Neuronal stem cell (in vitro differentiated cells): ENCODE measurements at regions not wholly inside any gene's neighbourhood (a gene's known extent, or its start where the extent isn't known, plus 50 kb on each side); places are given as distances from the start of the nearest gene placed in this dataset.

Experiments
- DNase-seq: peaks from one replicate; pipeline ENCODE4 v3.0.0-alpha.2; 2013; ENCODE audit warnings: low spot score
- H2AFZ ChIP-seq: one replicate; pipeline ENCODE4 v1.6.1; 2013; ENCODE audit warnings: mild to moderate bottlenecking, low read length, inconsistent platforms
- H2AK5ac ChIP-seq: 2 replicates; pipeline ENCODE4 v1.6.1; 2013; ENCODE audit warnings: low read depth, mild to moderate bottlenecking, inconsistent platforms, low read length, moderate library complexity, mixed read lengths
- H2BK120ac ChIP-seq: 2 replicates; pipeline ENCODE4 v1.6.1; 2013; ENCODE audit warnings: low read depth, mild to moderate bottlenecking, inconsistent platforms, low read length, moderate library complexity, mixed read lengths
- H2BK12ac ChIP-seq: one replicate; pipeline ENCODE4 v1.6.1; 2013; ENCODE audit warnings: low read length, inconsistent platforms
- H2BK15ac ChIP-seq: 2 replicates; pipeline ENCODE4 v1.6.1; 2013; ENCODE audit warnings: mild to moderate bottlenecking, low read length, inconsistent platforms, mixed read lengths
- H2BK5ac ChIP-seq: one replicate; pipeline ENCODE4 v1.6.1; 2013; ENCODE audit warnings: inconsistent platforms, mild to moderate bottlenecking, low read length, moderate library complexity
- H3K14ac ChIP-seq: one replicate; pipeline ENCODE4 v1.6.1; 2013; ENCODE audit warnings: low read length, inconsistent platforms
- H3K18ac ChIP-seq: 2 replicates; pipeline ENCODE4 v1.6.1; 2013; ENCODE audit warnings: low read length, inconsistent platforms
- H3K23ac ChIP-seq: 2 replicates; pipeline ENCODE4 v1.6.1; 2013; ENCODE audit warnings: low read depth, mild to moderate bottlenecking, mixed read lengths, low read length, inconsistent platforms; ENCODE audit not compliant: poor library complexity
- H3K27ac ChIP-seq: replicated peaks from 3 replicates; pipeline ENCODE4 v1.5.1; 2013; ENCODE audit warnings: low read length, inconsistent platforms
- H3K27me3 ChIP-seq, 3 experiments: 2 replicates each; pipeline ENCODE4 v1.6.1; 2013; ENCODE audit warnings: low read length in 3 of 3, mild to moderate bottlenecking in 2 of 3, inconsistent platforms in 1 of 3, low read depth in 1 of 3, mixed read lengths in 1 of 3, moderate library complexity in 1 of 3; ENCODE audit not compliant: control insufficient read depth in 3 of 3, insufficient read depth in 3 of 3
- H3K36me3 ChIP-seq, 2 donors: replicated peaks in 1 of 2; 2 replicates each; pipeline ENCODE4 v1.6.1; 2013; ENCODE audit warnings: low read length in 2 of 2; ENCODE audit not compliant: control insufficient read depth in 2 of 2, insufficient read depth in 2 of 2
- H3K4ac ChIP-seq: 2 replicates; pipeline ENCODE4 v1.6.1; 2013; ENCODE audit warnings: inconsistent platforms, mild to moderate bottlenecking, low read length, moderate library complexity
- H3K4me1 ChIP-seq, 2 donors: 1 replicate in 1 of 2; 2 replicates in 1 of 2; pipeline ENCODE4 v1.6.1; 2013; ENCODE audit warnings: low read length in 2 of 2, low read depth in 1 of 2; ENCODE audit not compliant: control insufficient read depth in 2 of 2, insufficient read depth in 1 of 2
- H3K4me2 ChIP-seq: one replicate; pipeline ENCODE4 v1.6.1; 2013; ENCODE audit warnings: mild to moderate bottlenecking, low read length, inconsistent platforms; ENCODE audit not compliant: insufficient read depth, poor library complexity, severe bottlenecking
- H3K4me3 ChIP-seq, 2 donors: 2 replicates each; pipeline ENCODE4 v1.5.1; 2013; ENCODE audit warnings: low read length in 2 of 2, mild to moderate bottlenecking in 2 of 2, inconsistent platforms in 1 of 2, moderate library complexity in 1 of 2
- H3K79me1 ChIP-seq: one replicate; pipeline ENCODE4 v1.6.1; 2013; ENCODE audit warnings: low read depth, mild to moderate bottlenecking, inconsistent platforms, low read length, moderate library complexity
- H3K9ac ChIP-seq: one replicate; pipeline ENCODE4 v1.6.1; 2013; ENCODE audit warnings: mild to moderate bottlenecking, low read depth, low read length, inconsistent platforms; ENCODE audit not compliant: poor library complexity
- H3K9me3 ChIP-seq, 2 donors: replicated peaks in 1 of 2; 2 replicates each; pipeline versions ENCODE3 to v1.6.1; 2013; ENCODE audit warnings: low read length in 2 of 2, mild to moderate bottlenecking in 2 of 2, inconsistent platforms in 1 of 2, low read depth in 1 of 2, mixed read lengths in 1 of 2, moderate library complexity in 1 of 2; ENCODE audit not compliant: control insufficient read depth in 2 of 2, insufficient read depth in 1 of 2
- H4K8ac ChIP-seq: one replicate; pipeline ENCODE4 v1.6.1; 2013; ENCODE audit warnings: low read depth, mild to moderate bottlenecking, inconsistent platforms, low read length, moderate library complexity
- H4K91ac ChIP-seq: one replicate; pipeline ENCODE4 v1.6.1; 2013; ENCODE audit warnings: low read length, low read depth, mild to moderate bottlenecking, inconsistent platforms; ENCODE audit not compliant: poor library complexity
- WGBS, 2 donors: extraction: QIAGEN DNeasy Blood & Tissue Kit; methylation state at CpG; one replicate each; pipeline ENCODE4 v1.1.7; 2013; ENCODE audit warnings: missing lambda C conversion rate in 2 of 2, mixed read lengths in 1 of 2; ENCODE audit not compliant: insufficient read length in 2 of 2, insufficient replicate concordance in 1 of 2; ENCODE audit errors: extremely low coverage in 2 of 2; 5-methylcytosine and 5-hydroxymethylcytosine counted together

- Histone ChIP-seq H2BK5ac (no peak overlapping the region), H3K9ac (no peak overlapping the region), H3K23ac (no peak overlapping the region), H3K4ac (no peak overlapping the region), H3K36me3 (no peaks in the 10 kb centered on the region), H3K4me1 (peaks cover under 1 to 9% of the 10 kb centered on the region in 2 donors), H3K9me3 (no peaks in the 10 kb centered on the region), H3K4me3 (no peak overlapping the region), H2AK5ac (no peak overlapping the region), H2AFZ (peak overlapping the region; percentile 6), H3K14ac (no peak overlapping the region), H2BK15ac (no peak overlapping the region), H3K18ac (no peak overlapping the region), H2BK120ac (no peak overlapping the region), H4K8ac (no peak overlapping the region), H3K27ac (no peak overlapping the region), H3K79me1 (no peaks in the 10 kb centered on the region), H2BK12ac (no peak overlapping the region), H3K27me3 (no peaks in the 10 kb centered on the region), H4K91ac (no peak overlapping the region), H3K4me2 (no peak overlapping the region)
- DNase-seq: no peak
- no CpG with 5 or more reads among the region's 2 CpGs for WGBS, 2 donors
These were observed 413.6 kb downstream of the GXYLT1 start for GRCh38 chr12:41731061-41731460.

GRCh38 chr12:41724216-41724615 is 420.5 kb downstream of the GXYLT1 start:
- WGBS, 2 donors: no CpG with 5 or more reads among the region's 2 CpGs
- no peaks in the 10 kb centered on the region for H3K9me3 ChIP-seq
- no peak overlapping the region for H2AK5ac ChIP-seq
- no peak overlapping the region for H2BK5ac ChIP-seq
- no peak overlapping the region for H2BK15ac ChIP-seq
- no peak overlapping the region for H3K14ac ChIP-seq
- no peak for DNase-seq
- peaks cover 0 to 2% of the 10 kb centered on the region in 2 donors for H3K4me1 ChIP-seq
- H2AFZ ChIP-seq: peak overlapping the region; percentile 9
- H3K23ac ChIP-seq: no peak overlapping the region
- H3K4me3 ChIP-seq: no peak overlapping the region
- H3K27ac ChIP-seq: no peak overlapping the region
- no peaks in the 10 kb centered on the region for H3K27me3 ChIP-seq
- no peak overlapping the region for H3K4me2 ChIP-seq
- H3K18ac ChIP-seq: no peak overlapping the region
- no peaks in the 10 kb centered on the region for H3K36me3 ChIP-seq
- no peaks in the 10 kb centered on the region for H3K79me1 ChIP-seq
- H4K91ac ChIP-seq: no peak overlapping the region
- no peak overlapping the region for H4K8ac ChIP-seq
- H2BK12ac ChIP-seq: no peak overlapping the region
- no peak overlapping the region for H3K4ac ChIP-seq
- no peak overlapping the region for H3K9ac ChIP-seq
- H2BK120ac ChIP-seq: no peak overlapping the region

GRCh38 chr12:41719214-41719613 is 425.5 kb downstream of the GXYLT1 start:
- Histone ChIP-seq H3K4me2 (no peak overlapping the region), H3K14ac (no peak overlapping the region), H3K4me1 (no peaks in the 10 kb centered on the region), H3K18ac (no peak overlapping the region), H2BK120ac (no peak overlapping the region), H4K8ac (no peak overlapping the region), H3K4me3 (no peak overlapping the region), H2AK5ac (no peak overlapping the region), H3K36me3 (no peaks in the 10 kb centered on the region), H3K27ac (no peak overlapping the region), H2BK15ac (no peak overlapping the region), H3K23ac (no peak overlapping the region), H2BK5ac (no peak overlapping the region), H2AFZ (no peak overlapping the region), H3K9me3 (no peaks in the 10 kb centered on the region), H2BK12ac (no peak overlapping the region), H3K9ac (no peak overlapping the region), H3K27me3 (no peaks in the 10 kb centered on the region), H3K4ac (no peak overlapping the region), H3K79me1 (no peaks in the 10 kb centered on the region), H4K91ac (no peak overlapping the region)
- DNase-seq: no peak
- no CpG with 5 or more reads among the region's 3 CpGs for WGBS, 2 donors

- Histone ChIP-seq H3K18ac (no peak overlapping the region), H4K8ac (no peak overlapping the region), H3K14ac (no peak overlapping the region), H2BK12ac (no peak overlapping the region), H3K27me3 (no peaks in the 10 kb centered on the region), H3K4me1 (no peaks in the 10 kb centered on the region), H2BK15ac (no peak overlapping the region), H4K91ac (no peak overlapping the region), H3K9ac (no peak overlapping the region), H3K27ac (no peak overlapping the region), H3K9me3 (no peaks in the 10 kb centered on the region), H2AFZ (no peak overlapping the region), H3K4me3 (no peak overlapping the region), H3K23ac (no peak overlapping the region), H2BK5ac (no peak overlapping the region), H3K79me1 (no peaks in the 10 kb centered on the region), H3K36me3 (no peaks in the 10 kb centered on the region), H3K4me2 (no peak overlapping the region), H2AK5ac (no peak overlapping the region), H3K4ac (no peak overlapping the region), H2BK120ac (no peak overlapping the region)
- DNase-seq: no peak
- no CpG with 5 or more reads among the region's 3 CpGs for WGBS, 2 donors
These were observed 429.4 kb downstream of the GXYLT1 start for GRCh38 chr12:41715256-41715655.
